ENCODE measurements at regions not wholly inside any gene's neighbourhood (a gene's known extent, or its start where the extent isn't known, plus 50 kb on each side); places are given as distances from the start of the nearest gene placed in this dataset.
"Not testable (repeated sequence)": the region's sequence is repeated elsewhere in the genome, so short reads cannot be mapped to it uniquely, and the experiment has no call there.

- no peaks in the 10 kb centered on the region for H3K9me3 ChIP-seq
- H3K27ac ChIP-seq, result no peak overlapping the region
- no peak for TF ChIP-seq POLR2A (IDR thresholded peaks at IDR 0.05)
- no peak overlapping the region for H3K4me3 ChIP-seq
- no peaks in the 10 kb centered on the region for H3K36me3 ChIP-seq
- no peaks in the 10 kb centered on the region for H3K4me1 ChIP-seq
- no peaks in the 10 kb centered on the region for H3K27me3 ChIP-seq
- intact Hi-C loops (cut with DNase I), result no loop called here
- no peak for DNase-seq
- WGBS, 2 donors, result 64 to 85% methylated on average over 1 of the region's 1 CpG
These were observed 212.0 kb downstream of the ALG10B start for GRCh38 chr12:38528527-38528926.

- H3K9me3 ChIP-seq; H3K27me3 ChIP-seq; H3K36me3 ChIP-seq; H3K4me1 ChIP-seq; DNase-seq; H3K4me3 ChIP-seq; H3K27ac ChIP-seq; intact Hi-C loops (cut with DNase I): not testable (repeated sequence)
- WGBS, 2 donors, result 26 to 78% methylated on average over 3 of the region's 3 CpGs
These were observed 212.7 kb downstream of the ALG10B start for GRCh38 chr12:38529281-38529680.

GRCh38 chr12:38538319-38538718, 221.7 kb downstream of the ALG10B start:
- TF ChIP-seq EP300 (IDR thresholded peaks at IDR 0.05) (no peak), POLR2AphosphoS5 (IDR thresholded peaks at IDR 0.05) (no peak)
- Histone ChIP-seq H3K4me3 (no peak overlapping the region), H3K36me3 (no peaks in the 10 kb centered on the region), H3K27ac (no peak overlapping the region), H3K4me1 (no peaks in the 10 kb centered on the region), H3K27me3 (no peaks in the 10 kb centered on the region), H3K9me3 (no peaks in the 10 kb centered on the region)
- intact Hi-C loops (cut with DNase I), result no loop called here
- no peak for DNase-seq
- 61 to 62% methylated on average over 4 of the region's 4 CpGs for WGBS, 2 donors

- H3K27ac ChIP-seq, result no peak overlapping the region
- no peaks in the 10 kb centered on the region for H3K9me3 ChIP-seq
- TF ChIP-seq POLR2AphosphoS5 (IDR thresholded peaks at IDR 0.05), result no peak
- TF ChIP-seq CTCF (IDR thresholded peaks at IDR 0.05), result no peak
- TF ChIP-seq POLR2A (IDR thresholded peaks at IDR 0.05), result no peak
- TF ChIP-seq EP300 (IDR thresholded peaks at IDR 0.05), result no peak
- 71 to 78% methylated on average over 1 of the region's 1 CpG for WGBS, 2 donors
- no peaks in the 10 kb centered on the region for H3K36me3 ChIP-seq
- no peak for DNase-seq
- H3K4me1 ChIP-seq, result peaks cover 0 to 13% (median 4%) of the 10 kb centered on the region in 4 donors
- intact Hi-C loops (cut with DNase I), result no loop called here
- no peak overlapping the region for H3K4me3 ChIP-seq
- H3K27me3 ChIP-seq, result no peaks in the 10 kb centered on the region
These were observed 223.6 kb downstream of the ALG10B start for GRCh38 chr12:38540156-38540555.

GRCh38 chr12:38541849-38542248, 225.3 kb downstream of the ALG10B start:
- no peak overlapping the region for H3K4me3 ChIP-seq
- peaks cover 0 to 13% (median 4%) of the 10 kb centered on the region in 4 donors for H3K4me1 ChIP-seq
- no peak for DNase-seq
- intact Hi-C loops (cut with DNase I), result no loop called here
- H3K27me3 ChIP-seq, result no peaks in the 10 kb centered on the region
- TF ChIP-seq POLR2A (IDR thresholded peaks at IDR 0.05) (no peak), EP300 (IDR thresholded peaks at IDR 0.05) (no peak), CTCF (IDR thresholded peaks at IDR 0.05) (no peak), POLR2AphosphoS5 (IDR thresholded peaks at IDR 0.05) (no peak)
- no peaks in the 10 kb centered on the region for H3K36me3 ChIP-seq
- no peaks in the 10 kb centered on the region for H3K9me3 ChIP-seq
- no peak overlapping the region for H3K27ac ChIP-seq

- TF ChIP-seq POLR2A (IDR thresholded peaks at IDR 0.05) (no peak), EP300 (IDR thresholded peaks at IDR 0.05) (no peak), CTCF (IDR thresholded peaks at IDR 0.05) (no peak), POLR2AphosphoS5 (IDR thresholded peaks at IDR 0.05) (no peak)
- Histone ChIP-seq H3K4me1 (peaks cover 0 to 13% (median 4%) of the 10 kb centered on the region in 4 donors), H3K4me3 (no peak overlapping the region), H3K27ac (no peak overlapping the region), H3K36me3 (no peaks in the 10 kb centered on the region), H3K27me3 (no peaks in the 10 kb centered on the region), H3K9me3 (no peaks in the 10 kb centered on the region)
- intact Hi-C loops (cut with DNase I), result no loop called here
- WGBS, 2 donors, result 59 to 76% methylated on average over 1 of the region's 1 CpG
- no peak for DNase-seq
These were observed 226.6 kb downstream of the ALG10B start for GRCh38 chr12:38543151-38543550.
